GM19463 (cell line): ENCODE measurements at regions not wholly inside any gene's neighbourhood (a gene's known extent, or its start where the extent isn't known, plus 50 kb on each side); places are given as distances from the start of the nearest gene placed in this dataset.
A peak's percentile ranks its signal among the peaks of the same experiment; 100 is the strongest.

Experiments
- ATAC-seq: cut with Tn5 transposase; IDR thresholded peaks from one replicate; pipeline ENCODE4 v1.9.1; 2021; ENCODE audit warnings: mild to moderate bottlenecking, moderate library complexity; ENCODE audit not compliant: unreplicated experiment

- no peak for ATAC-seq
These were observed 232.3 kb upstream of the KLF6 start for GRCh38 chr10:4017336-4017735.

- no peak for ATAC-seq
These were observed 231.3 kb upstream of the KLF6 start for GRCh38 chr10:4016214-4016740.

- ATAC-seq: peak; percentile 90
These were observed 228.7 kb upstream of the KLF6 start for GRCh38 chr10:4013651-4014121.

GRCh38 chr10:4012848-4013247, 227.8 kb upstream of the KLF6 start:
- ATAC-seq: no peak

- no peak for ATAC-seq
These were observed 226.3 kb upstream of the KLF6 start for GRCh38 chr10:4011136-4011812.

GRCh38 chr10:4008676-4009382, 223.8 kb upstream of the KLF6 start:
- no peak for ATAC-seq

GRCh38 chr10:4007771-4008170, 222.8 kb upstream of the KLF6 start:
- ATAC-seq: no peak

GRCh38 chr10:4006858-4007257, 221.8 kb upstream of the KLF6 start:
- no peak for ATAC-seq

- no peak for ATAC-seq
These were observed 221.0 kb upstream of the KLF6 start for GRCh38 chr10:4006051-4006450.

GRCh38 chr10:4004990-4005389, 220.0 kb upstream of the KLF6 start:
- no peak for ATAC-seq

- no peak for ATAC-seq
These were observed 219.1 kb upstream of the KLF6 start for GRCh38 chr10:4004144-4004543.

- ATAC-seq: no peak
These were observed 218.5 kb upstream of the KLF6 start for GRCh38 chr10:4003348-4003973.

- no peak for ATAC-seq
These were observed 216.8 kb upstream of the KLF6 start for GRCh38 chr10:4001811-4002210.

- no peak for ATAC-seq
These were observed 214.6 kb upstream of the KLF6 start for GRCh38 chr10:3999642-4000041.

- no peak for ATAC-seq
These were observed 211.7 kb upstream of the KLF6 start for GRCh38 chr10:3996697-3997096.

GRCh38 chr10:3995302-3996210, 210.5 kb upstream of the KLF6 start:
- ATAC-seq: no peak

- no peak for ATAC-seq
These were observed 207.6 kb upstream of the KLF6 start for GRCh38 chr10:3992382-3993178.

- ATAC-seq: no peak
These were observed 205.3 kb upstream of the KLF6 start for GRCh38 chr10:3990307-3990706.

- no peak for ATAC-seq
These were observed 202.3 kb upstream of the KLF6 start for GRCh38 chr10:3987143-3987974.
